ENCODE measurements at regions not wholly inside any gene's neighbourhood (a gene's known extent, or its start where the extent isn't known, plus 50 kb on each side); places are given as distances from the start of the nearest gene placed in this dataset.

GRCh38 chr1:219292341-219292740 is 118.7 kb downstream of the LYPLAL1 start:
- Histone ChIP-seq H3K9me3 (ENCODE audit: low read depth, low read length, poor library complexity, severe bottlenecking) (no peaks in the 10 kb centered on the region), H3K36me3 (ENCODE audit: insufficient read depth, low read length, poor library complexity, severe bottlenecking) (no peaks in the 10 kb centered on the region), H3K4me1 (ENCODE audit: insufficient read depth, low read length, poor library complexity, severe bottlenecking) (no peaks in the 10 kb centered on the region), H3K4me3 (ENCODE audit: low read depth, low read length, poor library complexity, severe bottlenecking) (no peak overlapping the region), H3K27me3 (replicated peaks; ENCODE audit: insufficient read depth, low read depth, low read length, poor library complexity) (peaks cover 10% of the 10 kb centered on the region), H3K27ac (ENCODE audit: low read depth, low read length, poor library complexity, severe bottlenecking) (no peak overlapping the region)
- intact Hi-C loops (cut with micrococcal nuclease; ENCODE audit: unreplicated experiment): no loop called here
- TF ChIP-seq CTCF (conservative IDR thresholded peaks at IDR 0.05; ENCODE audit: low read depth, low read length) (no peak), EZH2 (IDR thresholded peaks at IDR 0.05; ENCODE audit: borderline replicate concordance, low read depth, low read length, poor library complexity, severe bottlenecking) (no peak)
- ChIA-PET POLR2A (ENCODE audit: low non-redundant PET) (no interaction called here), CTCF (no interaction called here)
- DNase-seq (ENCODE audit: low spot score): no peak
- BruUV-seq (replicated peaks): no TSS peak

- Histone ChIP-seq H3K4me1 (ENCODE audit: insufficient read depth, low read length, poor library complexity, severe bottlenecking) (no peaks in the 10 kb centered on the region), H3K4me3 (ENCODE audit: low read depth, low read length, poor library complexity, severe bottlenecking) (no peak overlapping the region), H3K36me3 (ENCODE audit: insufficient read depth, low read length, poor library complexity, severe bottlenecking) (no peaks in the 10 kb centered on the region), H3K27me3 (replicated peaks; ENCODE audit: insufficient read depth, low read depth, low read length, poor library complexity) (no peaks in the 10 kb centered on the region), H3K27ac (ENCODE audit: low read depth, low read length, poor library complexity, severe bottlenecking) (no peak overlapping the region), H3K9me3 (ENCODE audit: low read depth, low read length, poor library complexity, severe bottlenecking) (no peaks in the 10 kb centered on the region)
- no TSS peak for BruUV-seq (replicated peaks)
- CTCF ChIA-PET: no interaction called here
- intact Hi-C loops (cut with micrococcal nuclease; ENCODE audit: unreplicated experiment): no loop called here
- no peak for TF ChIP-seq EZH2 (IDR thresholded peaks at IDR 0.05; ENCODE audit: borderline replicate concordance, low read depth, low read length, poor library complexity, severe bottlenecking)
- TF ChIP-seq CTCF (conservative IDR thresholded peaks at IDR 0.05; ENCODE audit: low read depth, low read length): no peak
- POLR2A ChIA-PET (ENCODE audit: low non-redundant PET): no interaction called here
- no peak for DNase-seq (ENCODE audit: low spot score)
Observed at GRCh38 chr1:219289171-219289570, 115.5 kb downstream of the LYPLAL1 start.

- TF ChIP-seq CTCF (conservative IDR thresholded peaks at IDR 0.05; ENCODE audit: low read depth, low read length) (no peak), EZH2 (IDR thresholded peaks at IDR 0.05; ENCODE audit: borderline replicate concordance, low read depth, low read length, poor library complexity, severe bottlenecking) (no peak)
- H3K27ac ChIP-seq (ENCODE audit: low read depth, low read length, poor library complexity, severe bottlenecking): no peak overlapping the region
- POLR2A ChIA-PET (ENCODE audit: low non-redundant PET): no interaction called here
- no peaks in the 10 kb centered on the region for H3K9me3 ChIP-seq (ENCODE audit: low read depth, low read length, poor library complexity, severe bottlenecking)
- DNase-seq (ENCODE audit: low spot score): no peak
- no TSS peak for BruUV-seq (replicated peaks)
- H3K27me3 ChIP-seq (replicated peaks; ENCODE audit: insufficient read depth, low read depth, low read length, poor library complexity): peaks cover 8% of the 10 kb centered on the region
- no peaks in the 10 kb centered on the region for H3K36me3 ChIP-seq (ENCODE audit: insufficient read depth, low read length, poor library complexity, severe bottlenecking)
- intact Hi-C loops (cut with micrococcal nuclease; ENCODE audit: unreplicated experiment): no loop called here
- CTCF ChIA-PET: no interaction called here
- no peak overlapping the region for H3K4me3 ChIP-seq (ENCODE audit: low read depth, low read length, poor library complexity, severe bottlenecking)
- H3K4me1 ChIP-seq (ENCODE audit: insufficient read depth, low read length, poor library complexity, severe bottlenecking): no peaks in the 10 kb centered on the region
Observed at GRCh38 chr1:219283541-219283940, 109.9 kb downstream of the LYPLAL1 start.
